Thoracic aorta (tissue), 2 donors: ENCODE measurements at regions not wholly inside any gene's neighbourhood (a gene's known extent, or its start where the extent isn't known, plus 50 kb on each side); places are given as distances from the start of the nearest gene placed in this dataset.
"Not testable (repeated sequence)": the region's sequence is repeated elsewhere in the genome, so short reads cannot be mapped to it uniquely, and the experiment has no call there.

Experiments used
- ATAC-seq: fragments of 150-250 bp; one replicate; pipeline ENCODE4 v1.8.0; 2017; ENCODE audit warnings: low read depth; ENCODE audit not compliant: insufficient number of reproducible peaks, low FRiP score
- DNase-seq: peaks from one replicate; pipeline ENCODE4 v3.0.0-alpha.2; 2020; ENCODE audit warnings: low spot score
- H3K27ac ChIP-seq, 2 donors: fragments of 200-600 bp; sonication (generic); 1 replicate in 1 of 2; 2 replicates in 1 of 2; pipeline ENCODE4 v1.5.1; 2016; ENCODE audit warnings: mild to moderate bottlenecking in 2 of 2, moderate library complexity in 2 of 2
- H3K27me3 ChIP-seq: fragments of 200-600 bp; sonication (generic); replicated peaks from 2 replicates; pipeline ENCODE4 v1.6.0; 2016; ENCODE audit warnings: mild to moderate bottlenecking; ENCODE audit not compliant: insufficient read depth
- H3K36me3 ChIP-seq: fragments of 200-600 bp; sonication (generic); one replicate; pipeline ENCODE4 v1.5.1; 2016
- H3K4me1 ChIP-seq, 2 donors: fragments of 200-600 bp; sonication (generic); 1 replicate in 1 of 2; 2 replicates in 1 of 2; pipeline versions ENCODE4 v1.5.1 to v1.6.0; 2016; ENCODE audit warnings: low read depth in 2 of 2, mild to moderate bottlenecking in 1 of 2; ENCODE audit not compliant: control insufficient read depth in 1 of 2
- H3K4me3 ChIP-seq: fragments of 200-600 bp; sonication (generic); 2 replicates; pipeline ENCODE4 v1.5.1; 2016; ENCODE audit warnings: mild to moderate bottlenecking
- H3K9me3 ChIP-seq: fragments of 200-600 bp; sonication (generic); 2 replicates; pipeline ENCODE4 v1.5.1; 2016
- CTCF ChIP-seq: fragments of 200-600 bp; sonication (generic); IDR thresholded peaks from one replicate; pipeline ENCODE4 v1.5.1; 2019; ENCODE audit warnings: antibody characterized with exemption

DNA sequence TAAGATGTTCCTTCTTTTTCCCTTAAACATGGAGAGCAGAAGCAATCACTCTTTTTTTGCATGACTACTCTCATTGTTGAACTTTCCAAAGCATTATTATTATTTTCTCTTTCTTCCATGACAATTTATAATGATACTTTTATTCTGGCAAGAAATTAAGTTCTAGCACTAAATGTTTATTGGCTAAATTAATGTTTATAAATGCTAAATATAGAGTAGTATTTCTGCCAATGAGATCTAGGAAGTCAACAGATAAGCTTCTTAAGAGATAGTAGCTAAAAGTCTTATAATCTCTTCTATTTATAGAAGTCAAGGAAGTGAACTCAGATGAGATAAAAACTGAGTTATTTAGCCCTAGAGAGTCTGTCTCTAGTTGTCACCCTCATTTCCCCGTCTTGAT lies 920.1 kb downstream of the KCNJ2 start:
- TF ChIP-seq CTCF = no peak
- H3K4me3 ChIP-seq = no peak overlapping the region
- ATAC-seq (no peak), DNase-seq (no peak)
- no peaks in the 10 kb centered on the region for H3K27me3 ChIP-seq
- no peaks in the 10 kb centered on the region for H3K36me3 ChIP-seq
- no peaks in the 10 kb centered on the region for H3K4me1 ChIP-seq
- H3K9me3 ChIP-seq = no peaks in the 10 kb centered on the region
- no peak overlapping the region for H3K27ac ChIP-seq

DNA sequence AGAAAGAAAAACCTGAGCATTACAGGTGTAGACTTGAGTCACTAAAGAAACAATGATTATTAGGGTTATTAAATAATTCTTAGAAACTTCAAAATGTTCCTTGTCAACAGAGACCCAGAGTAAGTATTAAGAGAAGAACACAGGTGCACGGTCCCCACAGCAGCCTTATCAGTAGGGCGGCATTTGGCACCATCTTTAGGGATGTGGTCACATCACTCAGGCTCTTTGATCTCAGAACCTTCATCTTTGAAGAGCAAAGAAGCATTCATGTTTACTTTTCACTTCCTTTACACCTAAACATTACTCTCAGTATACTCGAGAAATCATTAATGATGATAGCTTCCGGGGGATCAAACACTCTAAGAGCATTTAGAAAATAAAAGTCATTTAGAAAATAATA lies 928.7 kb downstream of the KCNJ2 start:
- no peak for DNase-seq
- Histone ChIP-seq H3K27ac (no peak overlapping the region), H3K4me1 (no peaks in the 10 kb centered on the region), H3K9me3 (no peaks in the 10 kb centered on the region), H3K27me3 (no peaks in the 10 kb centered on the region), H3K36me3 (no peaks in the 10 kb centered on the region), H3K4me3 (no peak overlapping the region)
- no peak for TF ChIP-seq CTCF
- no peak for ATAC-seq

DNA sequence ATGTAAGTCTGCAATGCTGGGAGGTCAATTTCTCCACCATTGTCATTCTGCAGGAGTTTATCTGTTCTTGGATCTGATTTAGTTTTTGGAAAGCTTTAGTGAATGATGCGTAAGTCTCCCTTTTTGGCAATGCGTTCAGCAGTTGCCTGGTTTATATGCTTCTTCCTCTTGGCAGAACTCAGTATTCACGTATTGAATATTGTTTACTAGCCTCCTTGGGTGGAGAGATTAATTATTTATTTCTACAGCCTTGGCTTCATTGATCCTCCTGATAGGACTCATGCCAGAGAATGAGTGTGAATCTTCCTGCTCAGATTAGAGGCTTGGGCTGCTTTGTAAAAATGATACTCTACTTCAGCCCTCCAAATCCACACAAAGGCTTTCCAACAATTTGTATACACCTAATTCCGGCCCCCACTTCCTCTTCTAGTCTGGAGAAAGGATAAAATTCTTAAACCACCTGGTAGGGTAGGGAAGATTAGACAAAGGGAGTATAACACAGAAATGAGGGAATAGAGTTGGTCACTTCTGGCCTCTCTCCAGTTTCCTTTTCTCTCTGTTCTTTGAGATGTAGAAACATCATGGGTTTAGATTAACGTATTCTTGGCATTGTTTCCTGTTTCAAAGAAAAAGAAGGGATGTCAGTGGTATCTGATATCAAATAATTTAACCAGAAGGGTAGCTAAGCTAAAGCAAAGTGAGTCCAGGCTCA lies 929.8 kb downstream of the KCNJ2 start:
- H3K4me3 ChIP-seq = no peak overlapping the region
- no peak overlapping the region for H3K27ac ChIP-seq
- H3K9me3 ChIP-seq = no peaks in the 10 kb centered on the region
- no peak for TF ChIP-seq CTCF
- no peak for ATAC-seq
- no peaks in the 10 kb centered on the region for H3K4me1 ChIP-seq
- DNase-seq = no peak
- no peaks in the 10 kb centered on the region for H3K36me3 ChIP-seq
- no peaks in the 10 kb centered on the region for H3K27me3 ChIP-seq

GRCh38 chr17:71102777-71103176 lies 933.4 kb downstream of the KCNJ2 start:
- no peaks in the 10 kb centered on the region for H3K4me1 ChIP-seq
- DNase-seq (no peak), ATAC-seq (no peak)
- H3K27me3 ChIP-seq = no peaks in the 10 kb centered on the region
- no peaks in the 10 kb centered on the region for H3K9me3 ChIP-seq
- no peak for TF ChIP-seq CTCF
- H3K27ac ChIP-seq = no peak overlapping the region
- H3K36me3 ChIP-seq = no peaks in the 10 kb centered on the region
- H3K4me3 ChIP-seq = no peak overlapping the region

GRCh38 chr17:71104225-71104624 lies 934.9 kb downstream of the KCNJ2 start:
- TF ChIP-seq CTCF = no peak
- Histone ChIP-seq H3K4me3 (no peak overlapping the region), H3K27ac (no peak overlapping the region), H3K9me3 (no peaks in the 10 kb centered on the region), H3K27me3 (no peaks in the 10 kb centered on the region), H3K4me1 (no peaks in the 10 kb centered on the region), H3K36me3 (no peaks in the 10 kb centered on the region)
- ATAC-seq (no peak), DNase-seq (no peak)

GRCh38 chr17:71106056-71106455 lies 936.7 kb downstream of the KCNJ2 start:
- H3K4me3 ChIP-seq, H3K27me3 ChIP-seq, H3K4me1 ChIP-seq, ATAC-seq, H3K36me3 ChIP-seq, H3K27ac ChIP-seq, H3K9me3 ChIP-seq, DNase-seq: not testable (repeated sequence)
